ENCODE measurements at regions not wholly inside any gene's neighbourhood (a gene's known extent, or its start where the extent isn't known, plus 50 kb on each side); places are given as distances from the start of the nearest gene placed in this dataset.

DNA sequence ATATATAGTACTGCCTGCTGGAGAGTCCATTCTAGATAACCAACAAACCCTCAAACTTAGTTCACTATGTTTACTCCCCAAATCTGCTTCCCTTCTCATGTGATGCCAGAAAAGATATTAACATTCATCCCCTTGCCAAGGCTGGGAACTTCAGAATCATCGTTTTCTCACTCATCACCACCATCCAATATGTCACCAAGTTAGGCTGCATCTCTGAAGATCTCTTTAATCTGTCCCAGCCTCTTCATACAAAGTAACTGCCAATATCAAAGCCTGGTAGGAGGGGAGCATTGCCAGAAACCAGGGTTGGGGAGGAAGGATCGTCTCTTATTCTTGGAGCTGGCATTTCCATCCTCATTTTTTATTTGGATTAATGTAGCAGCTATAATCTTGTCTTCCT is 71.6 kb downstream of the XCL2 start:
- H3K27me3 ChIP-seq (ENCODE audit: control insufficient read depth, insufficient read depth, low read length) = no peaks in the 10 kb centered on the region
- H4K20me1 ChIP-seq (ENCODE audit: insufficient read depth, low read length) = no peaks in the 10 kb centered on the region
- no peak overlapping the region for H3K4me2 ChIP-seq (ENCODE audit: low read depth, low read length)
- H3K23ac ChIP-seq (ENCODE audit: low read depth, low read length) = no peak overlapping the region
- H3K9me3 ChIP-seq (ENCODE audit: control insufficient read depth, insufficient read depth, low read length) = peaks cover 3% of the 10 kb centered on the region; the same call in 1 of the 2 replicates
- H2BK120ac ChIP-seq (ENCODE audit: low read depth, low read length) = no peak overlapping the region
- H3K36me3 ChIP-seq (ENCODE audit: control insufficient read depth, insufficient read depth, low read length) = no peaks in the 10 kb centered on the region
- no peak overlapping the region for H3K4ac ChIP-seq (ENCODE audit: low read depth, low read length)
- no peak overlapping the region for H2AK5ac ChIP-seq (ENCODE audit: low read depth, low read length)
- no peak overlapping the region for H3K14ac ChIP-seq (replicated peaks; ENCODE audit: low read depth, low read length)
- no peak overlapping the region for H2AFZ ChIP-seq (replicated peaks; ENCODE audit: low read length, poor library complexity)
- WGBS, 2 experiments (ENCODE audit: extremely low coverage in 2 of 2, insufficient read length in 1 of 2) = no CpG with 5 or more reads among the region's 2 CpGs
- H2BK20ac ChIP-seq (ENCODE audit: low read depth, low read length) = no peak overlapping the region
- no peak overlapping the region for H4K8ac ChIP-seq (ENCODE audit: low read depth in 2 of 2, low read length in 2 of 2)
- H3K4me3 ChIP-seq (ENCODE audit: insufficient read depth, low read depth, low read length) = no peak overlapping the region
- no peak for ATAC-seq (ENCODE audit: low read depth)
- dilution Hi-C loops (cut with HindIII; ENCODE audit: low sequenced_read_pairs, unreplicated experiment) (no loop called here), intact Hi-C loops (cut with micrococcal nuclease) (no loop called here), in situ Hi-C loops (cut with MboI; ENCODE audit: low sequenced_read_pairs) (no loop called here)
- H3K79me1 ChIP-seq (ENCODE audit: low read depth in 1 of 2, low read length in 2 of 2) = no peaks in the 10 kb centered on the region
- H4K91ac ChIP-seq (ENCODE audit: insufficient read depth, low read depth, low read length) = no peak overlapping the region
- no peak overlapping the region for H4K5ac ChIP-seq (ENCODE audit: low read depth, low read length)
- H3K9ac ChIP-seq (ENCODE audit: low read depth, low read length) = no peak overlapping the region
- BruUV-seq (replicated peaks) = no TSS peak
- no peak overlapping the region for H2AK9ac ChIP-seq (replicated peaks; ENCODE audit: low read depth, low read length, poor library complexity)
- ChIA-PET CTCF (no interaction called here), POLR2A (ENCODE audit: unreplicated experiment) (no interaction called here)
- no peak for TF ChIP-seq MAFK (IDR thresholded peaks at IDR 0.05; ENCODE audit: low read depth, low read length)
- TF ChIP-seq FOS (IDR thresholded peaks at IDR 0.05; ENCODE audit: low read depth, low read length) = no peak
- TF ChIP-seq BHLHE40 (IDR thresholded peaks at IDR 0.05; ENCODE audit: low read depth, low read length) = no peak
- no peak for TF ChIP-seq RAD21 (IDR thresholded peaks at IDR 0.05; ENCODE audit: low read length)
- TF ChIP-seq, protein P1, sequence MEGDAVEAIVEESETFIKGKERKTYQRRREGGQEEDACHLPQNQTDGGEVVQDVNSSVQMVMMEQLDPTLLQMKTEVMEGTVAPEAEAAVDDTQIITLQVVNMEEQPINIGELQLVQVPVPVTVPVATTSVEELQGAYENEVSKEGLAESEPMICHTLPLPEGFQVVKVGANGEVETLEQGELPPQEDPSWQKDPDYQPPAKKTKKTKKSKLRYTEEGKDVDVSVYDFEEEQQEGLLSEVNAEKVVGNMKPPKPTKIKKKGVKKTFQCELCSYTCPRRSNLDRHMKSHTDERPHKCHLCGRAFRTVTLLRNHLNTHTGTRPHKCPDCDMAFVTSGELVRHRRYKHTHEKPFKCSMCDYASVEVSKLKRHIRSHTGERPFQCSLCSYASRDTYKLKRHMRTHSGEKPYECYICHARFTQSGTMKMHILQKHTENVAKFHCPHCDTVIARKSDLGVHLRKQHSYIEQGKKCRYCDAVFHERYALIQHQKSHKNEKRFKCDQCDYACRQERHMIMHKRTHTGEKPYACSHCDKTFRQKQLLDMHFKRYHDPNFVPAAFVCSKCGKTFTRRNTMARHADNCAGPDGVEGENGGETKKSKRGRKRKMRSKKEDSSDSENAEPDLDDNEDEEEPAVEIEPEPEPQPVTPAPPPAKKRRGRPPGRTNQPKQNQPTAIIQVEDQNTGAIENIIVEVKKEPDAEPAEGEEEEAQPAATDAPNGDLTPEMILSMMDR (conservative IDR thresholded peaks at IDR 0.05; ENCODE audit: low read depth, low read length) = no peak
- no peak for TF ChIP-seq RFX5 (IDR thresholded peaks at IDR 0.05; ENCODE audit: low read depth, low read length)
- TF ChIP-seq CEBPB (IDR thresholded peaks at IDR 0.05; ENCODE audit: low read depth, low read length) = no peak
- TF ChIP-seq SMC3 (IDR thresholded peaks at IDR 0.05; ENCODE audit: low read depth, low read length) = no peak
- TF ChIP-seq, protein P2, sequence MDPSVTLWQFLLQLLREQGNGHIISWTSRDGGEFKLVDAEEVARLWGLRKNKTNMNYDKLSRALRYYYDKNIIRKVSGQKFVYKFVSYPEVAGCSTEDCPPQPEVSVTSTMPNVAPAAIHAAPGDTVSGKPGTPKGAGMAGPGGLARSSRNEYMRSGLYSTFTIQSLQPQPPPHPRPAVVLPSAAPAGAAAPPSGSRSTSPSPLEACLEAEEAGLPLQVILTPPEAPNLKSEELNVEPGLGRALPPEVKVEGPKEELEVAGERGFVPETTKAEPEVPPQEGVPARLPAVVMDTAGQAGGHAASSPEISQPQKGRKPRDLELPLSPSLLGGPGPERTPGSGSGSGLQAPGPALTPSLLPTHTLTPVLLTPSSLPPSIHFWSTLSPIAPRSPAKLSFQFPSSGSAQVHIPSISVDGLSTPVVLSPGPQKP (IDR thresholded peaks at IDR 0.05; ENCODE audit: borderline replicate concordance, low read depth, low read length) = no peak
- TF ChIP-seq CHD1 (IDR thresholded peaks at IDR 0.05; ENCODE audit: low read depth, low read length) = no peak
- TF ChIP-seq RCOR1 (IDR thresholded peaks at IDR 0.05; ENCODE audit: insufficient replicate concordance, low read length) = no peak
- no peak for TF ChIP-seq POLR2A (IDR thresholded peaks at IDR 0.05; ENCODE audit: low read depth, low read length)
- no peak overlapping the region for H3K18ac ChIP-seq (ENCODE audit: low read depth, low read length)
- no peaks in the 10 kb centered on the region; the same call in none of the 2 replicates for H3K4me1 ChIP-seq (ENCODE audit: control insufficient read depth, insufficient read depth, low read length)
- no peak for DNase-seq
- no peak overlapping the region for H3K56ac ChIP-seq (ENCODE audit: extremely low read depth, insufficient read depth, low read length)
- no peak overlapping the region for H2BK15ac ChIP-seq (ENCODE audit: low read depth, low read length)
- no peak overlapping the region for H3K27ac ChIP-seq (ENCODE audit: insufficient read depth, low read length)
- H2BK5ac ChIP-seq (ENCODE audit: low read depth, low read length, poor library complexity, severe bottlenecking) = no peak overlapping the region
- no peaks in the 10 kb centered on the region; the same call in 1 of the 2 replicates for H3K9me1 ChIP-seq (ENCODE audit: insufficient read depth, low read length)
